GM18505 (cell line): ENCODE measurements at regions not wholly inside any gene's neighbourhood (a gene's known extent, or its start where the extent isn't known, plus 50 kb on each side); places are given as distances from the start of the nearest gene placed in this dataset.

Source experiments
- ATAC-seq: cut with Tn5 transposase; IDR thresholded peaks from one replicate; pipeline ENCODE4 v1.9.1; 2021; ENCODE audit not compliant: unreplicated experiment
- POLR2A ChIP-seq: IDR thresholded peaks from 4 replicates; pipeline ENCODE4 v1.6.1; 2011; ENCODE audit warnings: borderline replicate concordance; ENCODE audit not compliant: insufficient read depth, insufficient read length; ENCODE audit errors: extremely low read depth

DNA sequence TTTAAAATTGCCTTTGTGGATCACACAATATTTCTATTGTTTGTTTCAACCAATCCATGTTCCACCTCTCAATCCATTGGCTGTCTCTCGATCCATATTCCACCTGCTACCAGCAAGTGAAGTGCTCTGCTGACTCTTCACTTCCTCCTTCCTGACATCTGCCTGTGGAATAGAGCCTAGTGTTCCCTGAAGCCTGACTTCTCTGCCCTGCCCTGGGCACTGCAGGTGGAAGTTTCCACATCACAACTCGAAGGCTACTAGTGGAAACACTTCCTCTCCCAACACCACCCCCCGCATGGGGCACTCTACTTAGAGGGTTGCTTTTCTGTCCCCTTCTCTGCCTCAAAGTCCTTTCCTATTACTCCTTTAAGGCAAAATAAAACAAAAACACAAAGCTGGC is 563.8 kb upstream of the IGFBP3 start:
- no peak for ATAC-seq
- no peak for TF ChIP-seq POLR2A

DNA sequence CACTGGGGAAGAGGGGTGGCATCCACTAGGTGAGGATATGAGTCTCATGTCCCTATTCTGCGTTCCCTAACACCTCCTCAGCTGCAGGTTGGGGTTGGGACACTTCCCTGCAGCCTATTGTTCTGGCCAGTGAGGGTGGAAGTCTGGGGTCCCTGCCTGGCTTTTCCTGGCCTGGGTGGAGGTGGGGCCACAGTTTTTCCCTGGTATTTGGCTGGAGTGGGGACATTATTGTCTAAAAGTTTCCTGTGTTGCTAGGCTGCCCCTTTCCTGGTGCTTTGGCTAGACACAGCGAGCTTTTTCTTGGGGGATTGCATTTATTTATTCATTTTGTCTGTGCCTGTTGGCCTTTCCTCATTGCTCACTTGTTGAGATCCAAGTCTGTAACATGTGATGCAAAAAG is 559.5 kb upstream of the IGFBP3 start:
- no peak for TF ChIP-seq POLR2A
- no peak for ATAC-seq

DNA sequence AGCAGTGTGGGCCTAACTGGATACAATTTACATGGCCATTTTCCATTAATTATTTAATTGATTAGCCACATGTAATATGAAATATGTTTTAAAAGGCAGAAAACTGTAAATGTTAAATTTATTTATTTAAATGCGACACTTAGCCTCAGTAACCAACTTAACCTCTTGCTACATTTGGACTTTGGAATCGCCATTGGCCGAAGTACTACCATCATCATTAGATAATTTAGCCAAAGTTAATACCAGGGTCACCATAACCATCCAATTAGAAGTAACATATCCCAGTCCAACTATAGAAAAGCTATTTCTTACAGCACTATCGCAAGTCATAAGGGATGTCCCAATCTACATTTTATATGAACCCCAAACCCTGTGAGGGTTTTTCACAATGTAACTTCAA is 558.6 kb upstream of the IGFBP3 start:
- ATAC-seq: no peak
- no peak for TF ChIP-seq POLR2A

DNA sequence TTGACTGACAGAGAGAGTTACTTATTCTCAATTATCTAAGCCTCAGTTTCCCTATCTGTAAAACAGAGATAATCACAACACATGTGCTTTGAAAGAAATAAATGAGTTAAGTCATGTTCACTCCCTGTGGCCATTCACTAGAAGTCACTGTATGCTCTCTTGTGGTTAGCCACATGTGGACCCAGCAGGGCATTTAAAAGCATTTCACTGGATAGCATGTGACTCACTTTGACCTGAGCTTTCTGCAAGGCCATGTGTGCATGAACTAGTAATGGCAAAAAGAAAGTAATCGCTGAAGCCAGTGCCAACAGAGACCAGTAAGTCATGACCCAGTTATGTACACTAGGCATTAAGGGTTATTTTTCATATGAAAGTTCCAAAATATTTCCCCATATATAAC is 557.0 kb upstream of the IGFBP3 start:
- ATAC-seq: no peak

DNA sequence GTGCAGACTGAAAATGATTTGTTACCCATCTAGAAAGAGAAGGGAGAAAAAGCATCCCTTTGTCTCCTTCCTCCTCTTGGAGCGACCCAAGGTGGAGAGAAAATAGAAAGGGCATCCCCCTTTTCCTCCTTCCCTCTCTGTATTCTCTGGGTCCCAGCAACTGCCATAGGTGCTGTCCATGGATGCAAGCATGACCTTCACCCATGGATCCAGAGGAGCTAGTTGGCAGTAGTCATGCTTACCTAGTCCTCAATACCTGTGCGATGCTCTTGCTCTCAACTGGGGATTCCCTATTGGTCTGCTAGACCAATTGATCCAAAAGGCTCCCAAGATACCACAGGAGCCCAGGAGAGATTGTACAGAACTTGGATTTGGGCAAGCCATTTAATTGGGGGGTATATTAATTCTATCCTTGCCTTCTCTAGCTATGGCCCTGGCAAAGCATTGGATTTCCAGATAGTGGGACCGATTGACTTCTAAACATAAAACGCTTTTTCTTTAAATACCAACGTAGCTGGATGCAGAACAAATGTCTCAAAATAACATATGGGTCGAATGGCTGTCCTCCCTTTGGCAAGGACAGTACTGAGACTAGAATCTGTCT is 547.8 kb upstream of the IGFBP3 start:
- TF ChIP-seq POLR2A: no peak
- no peak for ATAC-seq

More for the DNA sequence above, 557.0 kb upstream of the IGFBP3 start:
- no peak for TF ChIP-seq POLR2A

DNA sequence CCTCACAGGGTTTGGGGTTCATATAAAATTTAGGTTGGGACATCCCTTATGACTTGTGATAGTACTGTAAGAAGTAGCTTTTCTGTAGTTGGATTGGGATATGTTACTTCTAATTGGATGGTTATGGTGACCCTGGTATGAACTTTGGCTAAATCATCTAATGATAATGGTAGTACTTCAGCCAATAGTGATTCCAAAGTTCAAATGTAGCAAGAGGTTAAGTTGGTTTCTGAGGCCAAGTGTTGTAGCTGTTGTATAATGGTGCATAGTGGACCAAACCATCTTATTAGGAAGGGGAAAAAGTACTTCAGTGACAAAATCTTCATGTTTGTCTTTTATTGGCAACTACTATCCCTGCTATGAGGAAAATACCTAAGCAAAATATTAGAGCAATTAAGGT is 542.1 kb upstream of the IGFBP3 start:
- no peak for ATAC-seq
- no peak for TF ChIP-seq POLR2A

DNA sequence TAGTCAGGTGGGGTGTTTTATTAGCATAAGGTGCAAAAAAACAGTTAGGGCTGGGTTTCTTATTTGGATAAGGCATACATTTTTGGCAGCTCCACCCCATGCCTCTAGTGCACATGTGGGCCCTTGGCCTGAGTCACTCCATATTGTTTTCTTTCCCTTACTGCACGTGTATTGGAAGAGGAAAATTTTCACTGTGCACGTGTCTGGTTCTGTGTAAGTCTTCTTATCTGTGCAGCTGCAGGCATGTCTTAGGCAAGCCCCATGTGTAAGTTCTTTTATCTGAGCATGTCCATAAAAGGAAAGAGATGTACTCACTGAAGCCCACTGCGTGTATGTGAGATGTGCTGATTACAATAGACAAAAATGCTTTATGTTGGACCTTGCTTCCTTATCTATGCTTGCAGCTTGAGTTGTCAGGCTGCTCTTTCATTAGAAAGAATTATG is 540.3 kb upstream of the IGFBP3 start:
- no peak for TF ChIP-seq POLR2A
- ATAC-seq: no peak

DNA sequence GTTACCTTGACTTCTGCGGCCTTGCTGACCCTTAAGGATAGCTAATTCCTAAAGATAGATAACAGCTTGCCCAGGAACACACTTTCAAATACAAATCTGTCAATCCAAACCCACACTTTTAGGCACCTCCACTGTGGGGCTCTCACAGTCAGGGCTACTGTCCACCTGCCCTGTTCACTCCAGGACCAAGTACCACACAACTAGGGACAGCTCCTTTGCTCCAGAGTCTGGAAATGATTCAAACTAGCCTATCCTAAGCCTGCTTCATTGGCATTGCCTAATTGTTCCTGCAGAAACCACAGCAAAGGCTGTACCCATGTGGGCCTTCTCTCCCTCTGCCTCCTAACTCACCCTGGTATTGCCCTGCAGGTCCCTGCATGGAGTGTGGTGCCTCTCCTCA is 538.9 kb upstream of the IGFBP3 start:
- TF ChIP-seq POLR2A: no peak
- ATAC-seq: no peak

DNA sequence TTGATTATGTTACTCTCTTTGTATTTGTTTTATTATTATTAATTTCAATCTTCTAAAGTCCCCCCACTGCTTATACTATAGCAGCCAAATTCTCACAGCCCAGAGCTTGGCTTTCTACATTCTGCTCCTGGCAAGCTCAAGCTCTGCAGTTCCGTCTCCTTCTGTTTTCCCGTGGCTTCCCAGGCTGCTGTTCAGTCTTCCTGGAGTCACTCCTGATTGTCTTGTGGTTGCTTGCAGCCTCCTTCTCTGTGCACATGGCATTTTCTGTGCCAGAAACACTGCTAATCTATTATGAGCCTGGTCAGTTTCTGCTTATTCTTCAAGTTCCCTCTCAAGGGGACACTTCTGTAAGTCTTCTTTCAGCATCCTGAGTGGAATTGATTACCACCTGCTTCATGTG is 533.7 kb upstream of the IGFBP3 start:
- TF ChIP-seq POLR2A: no peak
- no peak for ATAC-seq

DNA sequence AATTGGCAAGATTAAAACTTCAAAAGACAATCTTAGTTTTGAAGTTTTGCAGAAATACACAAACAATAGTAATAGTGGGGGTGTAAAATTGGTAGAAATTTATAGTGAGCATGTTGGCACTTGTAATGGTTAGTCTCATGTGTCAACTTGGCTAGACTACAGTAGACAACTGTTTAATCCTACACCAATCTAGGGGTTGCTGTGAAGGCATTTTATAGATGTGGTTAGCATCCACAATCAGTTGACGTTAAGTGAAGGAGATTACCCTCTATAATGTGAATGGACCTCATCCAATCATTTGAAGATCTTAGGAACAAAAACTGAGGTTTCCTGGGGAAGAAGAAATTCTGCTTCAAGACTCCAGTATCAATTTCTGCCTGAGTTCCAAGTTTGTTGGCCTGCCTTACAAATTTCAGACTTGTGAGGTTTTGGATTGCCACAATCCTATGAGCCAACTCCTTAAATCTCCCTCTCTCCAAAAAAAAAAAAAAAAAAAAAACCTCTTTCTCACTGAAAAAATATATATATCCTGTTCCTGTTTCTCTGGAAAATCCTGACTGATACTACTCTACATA is 531.6 kb upstream of the IGFBP3 start:
- TF ChIP-seq POLR2A: no peak
- no peak for ATAC-seq

DNA sequence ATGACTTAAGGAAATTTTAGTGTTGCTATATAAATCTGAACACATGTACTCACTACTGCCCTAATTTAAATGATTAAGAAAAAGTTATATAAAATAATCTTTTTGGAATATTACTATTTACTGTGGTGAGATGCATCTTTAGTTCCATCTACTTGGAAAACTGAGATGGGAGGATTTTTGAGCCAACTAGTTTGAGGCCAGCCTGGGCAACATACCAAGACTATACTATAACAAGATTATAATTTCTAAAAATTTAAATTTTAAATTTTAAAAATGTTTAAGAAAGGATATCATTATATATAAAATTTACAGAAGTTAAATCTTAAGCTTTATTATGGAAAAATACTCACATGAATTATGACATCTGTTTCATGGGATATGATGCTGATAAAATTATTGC is 530.8 kb upstream of the IGFBP3 start:
- no peak for TF ChIP-seq POLR2A
- no peak for ATAC-seq

DNA sequence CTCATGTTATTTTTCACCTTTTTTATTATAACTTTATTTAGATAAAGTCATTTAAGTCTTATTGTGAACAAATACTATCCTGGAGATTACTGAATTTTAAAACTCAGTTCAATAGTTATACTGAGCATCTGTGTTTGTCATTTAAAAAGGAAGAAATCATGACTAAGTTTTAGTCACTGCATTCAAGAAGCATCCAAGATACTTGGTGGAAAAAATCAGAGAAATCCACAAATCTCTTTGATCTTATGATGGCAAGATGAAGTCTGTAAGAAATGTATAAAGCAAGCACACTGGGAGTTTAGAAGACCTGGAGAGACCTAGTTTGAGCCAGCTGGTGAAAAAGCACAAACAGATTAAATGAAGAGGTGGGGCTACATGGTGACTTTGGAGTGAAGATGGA is 529.8 kb upstream of the IGFBP3 start:
- no peak for ATAC-seq

DNA sequence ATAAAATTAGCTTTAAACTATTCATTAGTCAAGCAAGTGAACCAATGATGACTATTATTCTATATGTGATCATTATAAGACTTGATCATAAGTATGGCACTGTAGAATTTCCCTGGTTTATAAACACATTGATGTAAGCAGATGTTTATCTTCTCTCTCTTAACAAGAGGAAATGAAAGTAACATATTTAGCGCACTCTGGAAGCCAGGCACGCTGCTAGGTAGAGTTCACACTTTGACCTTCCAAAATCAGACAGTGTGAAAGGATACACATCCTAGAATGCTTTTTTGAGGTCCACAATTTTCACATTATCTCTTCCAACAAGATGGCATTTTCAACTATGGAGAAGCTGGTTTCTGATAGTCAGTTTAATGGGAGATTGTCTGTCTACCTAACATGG is 529.4 kb upstream of the IGFBP3 start:
- ATAC-seq: no peak
- TF ChIP-seq POLR2A: no peak

More for the DNA sequence above, 529.8 kb upstream of the IGFBP3 start:
- TF ChIP-seq POLR2A: no peak

DNA sequence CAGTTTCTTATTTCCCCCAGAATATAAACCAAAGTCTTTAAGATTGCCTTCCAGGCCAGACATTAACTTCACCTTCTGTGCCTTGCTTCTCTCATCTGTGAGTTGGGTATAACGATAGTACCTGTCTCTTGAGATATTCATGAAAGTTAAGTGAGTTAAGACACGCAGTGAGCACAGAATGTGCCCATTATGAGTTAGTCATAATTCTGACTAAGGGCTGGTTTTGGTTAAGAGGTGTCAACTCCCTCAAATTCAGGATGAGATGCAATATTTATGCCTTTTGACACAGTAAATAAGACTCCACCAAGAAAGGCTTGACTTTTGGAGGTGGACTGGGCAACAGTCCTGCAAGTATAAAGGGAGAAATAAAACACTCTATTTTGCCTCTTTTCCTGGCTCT is 528.7 kb upstream of the IGFBP3 start:
- no peak for ATAC-seq
- no peak for TF ChIP-seq POLR2A

DNA sequence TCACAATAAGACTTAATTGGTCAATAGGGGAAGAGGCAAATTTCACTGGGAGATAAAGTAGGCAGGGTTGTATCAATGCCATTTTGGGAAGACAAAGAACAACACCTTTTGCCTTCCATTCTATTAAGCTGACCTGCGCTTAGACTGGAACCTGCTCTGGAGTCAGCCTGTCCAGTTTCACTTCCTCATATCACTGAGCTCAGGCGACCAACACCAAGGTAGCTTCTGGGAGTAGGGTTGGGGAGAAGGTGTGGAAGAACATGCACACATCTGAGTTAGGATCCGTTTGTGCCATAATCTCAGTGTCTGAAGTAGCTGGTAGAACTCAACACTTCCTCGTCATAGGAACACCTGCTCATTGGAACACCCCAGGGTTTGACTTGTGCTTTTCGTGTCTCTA is 527.4 kb upstream of the IGFBP3 start:
- no peak for TF ChIP-seq POLR2A
- no peak for ATAC-seq
